ENCODE measurements at regions not wholly inside any gene's neighbourhood (a gene's known extent, or its start where the extent isn't known, plus 50 kb on each side); places are given as distances from the start of the nearest gene placed in this dataset.

DNA sequence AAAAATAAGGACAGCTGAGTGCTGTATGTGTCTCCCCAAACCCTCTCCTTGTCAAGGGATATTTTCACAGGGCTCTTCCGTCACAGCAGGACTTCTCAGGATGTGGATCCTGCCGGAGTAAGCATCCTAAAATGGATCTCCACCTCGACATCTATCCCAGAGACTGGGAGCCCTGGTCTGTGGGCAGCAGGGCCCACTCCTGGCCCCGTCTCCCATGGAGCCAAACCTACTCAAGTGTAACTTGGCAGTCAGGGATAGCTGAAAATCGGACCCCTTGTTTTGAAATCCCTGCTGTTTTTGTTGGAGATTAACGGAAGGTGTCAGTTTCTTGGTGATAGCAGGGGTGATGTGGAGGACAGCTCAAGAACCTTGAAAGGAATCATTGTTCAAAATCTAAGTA, 109.0 kb upstream of the TWIST2 start:
- TF ChIP-seq, protein P1, sequence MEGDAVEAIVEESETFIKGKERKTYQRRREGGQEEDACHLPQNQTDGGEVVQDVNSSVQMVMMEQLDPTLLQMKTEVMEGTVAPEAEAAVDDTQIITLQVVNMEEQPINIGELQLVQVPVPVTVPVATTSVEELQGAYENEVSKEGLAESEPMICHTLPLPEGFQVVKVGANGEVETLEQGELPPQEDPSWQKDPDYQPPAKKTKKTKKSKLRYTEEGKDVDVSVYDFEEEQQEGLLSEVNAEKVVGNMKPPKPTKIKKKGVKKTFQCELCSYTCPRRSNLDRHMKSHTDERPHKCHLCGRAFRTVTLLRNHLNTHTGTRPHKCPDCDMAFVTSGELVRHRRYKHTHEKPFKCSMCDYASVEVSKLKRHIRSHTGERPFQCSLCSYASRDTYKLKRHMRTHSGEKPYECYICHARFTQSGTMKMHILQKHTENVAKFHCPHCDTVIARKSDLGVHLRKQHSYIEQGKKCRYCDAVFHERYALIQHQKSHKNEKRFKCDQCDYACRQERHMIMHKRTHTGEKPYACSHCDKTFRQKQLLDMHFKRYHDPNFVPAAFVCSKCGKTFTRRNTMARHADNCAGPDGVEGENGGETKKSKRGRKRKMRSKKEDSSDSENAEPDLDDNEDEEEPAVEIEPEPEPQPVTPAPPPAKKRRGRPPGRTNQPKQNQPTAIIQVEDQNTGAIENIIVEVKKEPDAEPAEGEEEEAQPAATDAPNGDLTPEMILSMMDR (IDR thresholded peaks at IDR 0.05; ENCODE audit: unreplicated experiment), result no peak
- H3K4me3 Mint-ChIP-seq (ENCODE audit: low read depth), result no peak overlapping the region
- H3K4me1 Mint-ChIP-seq (ENCODE audit: low read depth), result peaks cover 15% of the 10 kb centered on the region
- no peak for DNase-seq (ENCODE audit: low spot score, unreplicated experiment)
- H3K27me3 Mint-ChIP-seq, result peaks cover 30% of the 10 kb centered on the region
- no peak overlapping the region for H3K27ac Mint-ChIP-seq
- H3K36me3 Mint-ChIP-seq (ENCODE audit: insufficient read depth), result no peaks in the 10 kb centered on the region
- H3K9me3 Mint-ChIP-seq (ENCODE audit: low read depth), result peaks cover 5% of the 10 kb centered on the region

DNA sequence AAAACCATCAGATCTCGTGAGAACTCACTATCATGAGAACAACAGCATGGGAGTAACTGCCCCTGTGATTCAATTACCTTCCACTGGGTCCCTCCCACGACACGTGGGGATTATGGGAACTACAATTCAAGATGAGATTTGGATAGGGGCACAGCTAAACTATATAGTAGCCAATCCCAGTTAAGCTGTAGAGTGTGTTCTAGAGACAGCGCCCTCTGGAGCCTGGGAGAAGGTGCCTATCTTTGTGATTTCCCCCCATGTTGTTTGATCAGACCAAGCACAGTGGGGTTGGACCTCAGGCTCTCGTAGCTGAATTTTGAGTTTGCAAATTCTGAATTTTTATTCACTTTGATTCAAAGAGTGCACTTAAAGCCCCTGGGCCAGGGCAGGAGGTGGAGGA, 108.2 kb upstream of the TWIST2 start:
- TF ChIP-seq, protein P1 (IDR thresholded peaks at IDR 0.05; ENCODE audit: unreplicated experiment), result no peak
- H3K27ac Mint-ChIP-seq, result no peak overlapping the region
- H3K9me3 Mint-ChIP-seq (ENCODE audit: low read depth), result peaks cover 10% of the 10 kb centered on the region
- no peaks in the 10 kb centered on the region for H3K36me3 Mint-ChIP-seq (ENCODE audit: insufficient read depth)
- peaks cover 17% of the 10 kb centered on the region for H3K4me1 Mint-ChIP-seq (ENCODE audit: low read depth)
- no peak overlapping the region for H3K4me3 Mint-ChIP-seq (ENCODE audit: low read depth)
- no peak for DNase-seq (ENCODE audit: low spot score, unreplicated experiment)
- H3K27me3 Mint-ChIP-seq, result peaks cover 30% of the 10 kb centered on the region

DNA sequence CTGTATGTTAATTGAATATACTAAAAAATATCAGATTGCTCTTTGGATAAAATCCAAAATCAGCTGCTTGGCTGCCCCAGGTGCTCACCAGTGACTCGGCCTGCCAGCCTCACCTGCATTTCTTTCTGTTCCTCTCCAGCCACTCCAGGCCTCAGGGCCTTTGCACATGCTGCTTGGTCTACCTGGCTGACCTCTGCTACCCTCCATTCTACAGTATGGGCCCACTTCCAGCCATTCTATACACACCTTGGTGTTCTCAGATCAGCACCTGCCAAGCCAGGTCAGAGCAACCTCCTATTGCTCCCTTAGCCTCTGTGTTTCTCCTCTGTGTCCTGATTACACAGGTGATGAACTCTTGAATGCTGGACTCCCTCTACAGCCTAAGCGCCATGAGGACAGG, 106.6 kb upstream of the TWIST2 start:
- no peak overlapping the region for H3K27ac Mint-ChIP-seq
- TF ChIP-seq, protein P1 (IDR thresholded peaks at IDR 0.05; ENCODE audit: unreplicated experiment), result no peak
- H3K4me3 Mint-ChIP-seq (ENCODE audit: low read depth), result no peak overlapping the region
- H3K9me3 Mint-ChIP-seq (ENCODE audit: low read depth), result peaks cover 10% of the 10 kb centered on the region
- H3K27me3 Mint-ChIP-seq, result peaks cover 26% of the 10 kb centered on the region
- H3K4me1 Mint-ChIP-seq (ENCODE audit: low read depth), result peaks cover 17% of the 10 kb centered on the region
- DNase-seq (ENCODE audit: low spot score, unreplicated experiment), result no peak
- no peaks in the 10 kb centered on the region for H3K36me3 Mint-ChIP-seq (ENCODE audit: insufficient read depth)

DNA sequence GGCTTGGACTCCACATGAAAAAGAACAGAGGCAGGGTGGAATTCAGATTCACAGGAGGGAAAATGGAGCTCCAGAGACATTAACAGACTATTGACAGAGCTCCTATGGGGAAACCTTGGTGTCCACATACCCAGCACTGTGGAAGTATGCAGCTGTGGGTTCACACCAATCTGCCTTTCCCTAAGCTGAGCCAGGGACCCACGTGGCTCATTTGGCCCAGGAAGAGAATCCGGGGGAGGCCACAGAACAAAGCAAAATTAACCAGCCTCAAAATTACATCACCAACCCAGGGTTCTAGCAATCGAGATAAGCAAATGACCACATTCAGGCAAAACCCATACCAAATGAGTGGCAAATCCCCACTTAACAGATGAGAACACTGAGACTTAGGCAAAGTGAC, 105.8 kb upstream of the TWIST2 start:
- H3K36me3 Mint-ChIP-seq (ENCODE audit: insufficient read depth), result no peaks in the 10 kb centered on the region
- TF ChIP-seq, protein P1 (IDR thresholded peaks at IDR 0.05; ENCODE audit: unreplicated experiment), result no peak
- H3K4me3 Mint-ChIP-seq (ENCODE audit: low read depth), result no peak overlapping the region
- no peak overlapping the region for H3K27ac Mint-ChIP-seq
- H3K27me3 Mint-ChIP-seq, result peaks cover 29% of the 10 kb centered on the region
- DNase-seq (ENCODE audit: low spot score, unreplicated experiment), result no peak
- H3K4me1 Mint-ChIP-seq (ENCODE audit: low read depth), result peaks cover 17% of the 10 kb centered on the region
- H3K9me3 Mint-ChIP-seq (ENCODE audit: low read depth), result peaks cover 10% of the 10 kb centered on the region

DNA sequence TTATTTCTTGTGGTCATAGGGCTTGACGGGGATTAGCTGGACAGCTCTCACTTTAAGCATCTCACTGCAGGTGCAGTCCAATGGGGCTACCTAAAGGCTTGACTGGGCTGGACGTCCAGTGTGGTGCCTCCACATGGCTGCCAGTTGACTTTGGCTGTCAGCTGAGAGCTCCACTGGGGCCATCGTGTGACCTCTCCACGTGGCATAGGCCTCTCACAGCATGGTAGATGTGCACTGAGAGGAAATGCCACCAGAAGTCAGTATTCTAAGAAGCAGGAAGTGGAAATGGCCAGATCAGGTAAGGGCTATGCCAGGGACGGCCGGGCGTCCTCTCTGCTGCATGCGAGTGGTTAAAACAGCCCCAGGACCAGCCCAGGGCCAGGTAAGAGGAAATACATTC, 105.2 kb upstream of the TWIST2 start:
- Mint-ChIP-seq H3K9me3 (ENCODE audit: low read depth) (peaks cover 7% of the 10 kb centered on the region), H3K4me1 (ENCODE audit: low read depth) (peaks cover 17% of the 10 kb centered on the region), H3K27ac (no peak overlapping the region), H3K4me3 (ENCODE audit: low read depth) (no peak overlapping the region), H3K36me3 (ENCODE audit: insufficient read depth) (no peaks in the 10 kb centered on the region), H3K27me3 (peaks cover 23% of the 10 kb centered on the region)
- TF ChIP-seq, protein P1 (IDR thresholded peaks at IDR 0.05; ENCODE audit: unreplicated experiment), result no peak
- DNase-seq (ENCODE audit: low spot score, unreplicated experiment), result no peak
